ENCODE measurements at regions not wholly inside any gene's neighbourhood (a gene's known extent, or its start where the extent isn't known, plus 50 kb on each side); places are given as distances from the start of the nearest gene placed in this dataset.

DNA sequence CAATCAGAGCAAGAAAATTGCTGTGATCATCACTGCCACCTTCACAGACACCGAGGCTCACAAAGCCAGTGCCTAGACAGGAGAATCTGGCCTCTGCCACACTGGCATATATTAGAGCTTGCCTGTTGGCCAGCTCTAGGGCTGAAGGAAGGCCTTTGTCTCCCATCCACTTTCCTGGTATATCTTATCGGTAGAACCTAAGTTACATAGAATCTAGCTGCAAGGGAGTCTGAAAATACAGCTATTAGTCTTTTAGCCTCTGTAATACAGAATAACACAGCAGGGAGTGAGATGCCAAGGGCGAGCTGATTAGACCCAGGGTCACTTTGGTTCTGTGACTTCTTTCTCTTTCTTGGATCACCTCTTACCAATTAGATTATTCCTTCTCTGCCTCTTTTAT, 154.9 kb upstream of the KL start:
- TF ChIP-seq POLR2A (IDR thresholded peaks at IDR 0.05): no peak
- TF ChIP-seq, protein P1, sequence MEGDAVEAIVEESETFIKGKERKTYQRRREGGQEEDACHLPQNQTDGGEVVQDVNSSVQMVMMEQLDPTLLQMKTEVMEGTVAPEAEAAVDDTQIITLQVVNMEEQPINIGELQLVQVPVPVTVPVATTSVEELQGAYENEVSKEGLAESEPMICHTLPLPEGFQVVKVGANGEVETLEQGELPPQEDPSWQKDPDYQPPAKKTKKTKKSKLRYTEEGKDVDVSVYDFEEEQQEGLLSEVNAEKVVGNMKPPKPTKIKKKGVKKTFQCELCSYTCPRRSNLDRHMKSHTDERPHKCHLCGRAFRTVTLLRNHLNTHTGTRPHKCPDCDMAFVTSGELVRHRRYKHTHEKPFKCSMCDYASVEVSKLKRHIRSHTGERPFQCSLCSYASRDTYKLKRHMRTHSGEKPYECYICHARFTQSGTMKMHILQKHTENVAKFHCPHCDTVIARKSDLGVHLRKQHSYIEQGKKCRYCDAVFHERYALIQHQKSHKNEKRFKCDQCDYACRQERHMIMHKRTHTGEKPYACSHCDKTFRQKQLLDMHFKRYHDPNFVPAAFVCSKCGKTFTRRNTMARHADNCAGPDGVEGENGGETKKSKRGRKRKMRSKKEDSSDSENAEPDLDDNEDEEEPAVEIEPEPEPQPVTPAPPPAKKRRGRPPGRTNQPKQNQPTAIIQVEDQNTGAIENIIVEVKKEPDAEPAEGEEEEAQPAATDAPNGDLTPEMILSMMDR (IDR thresholded peaks at IDR 0.05): no peak
- no peak for TF ChIP-seq POLR2AphosphoS5 (IDR thresholded peaks at IDR 0.05)
- TF ChIP-seq EP300 (IDR thresholded peaks at IDR 0.05): no peak
